HG03378 (cell line): ENCODE measurements at regions not wholly inside any gene's neighbourhood (a gene's known extent, or its start where the extent isn't known, plus 50 kb on each side); places are given as distances from the start of the nearest gene placed in this dataset.
"Not testable (repeated sequence)": the region's sequence is repeated elsewhere in the genome, so short reads cannot be mapped to it uniquely, and the experiment has no call there.

Experiments used
- ATAC-seq: cut with Tn5 transposase; IDR thresholded peaks from one replicate; pipeline ENCODE4 v1.9.1; 2021; ENCODE audit warnings: mild to moderate bottlenecking, moderate library complexity; ENCODE audit not compliant: unreplicated experiment

- ATAC-seq: no peak
Observed at GRCh38 chr9:38342532-38342931, 50.0 kb upstream of the ALDH1B1 start.

- no peak for ATAC-seq
Observed at GRCh38 chr9:38342096-38342495, 50.4 kb upstream of the ALDH1B1 start.

DNA sequence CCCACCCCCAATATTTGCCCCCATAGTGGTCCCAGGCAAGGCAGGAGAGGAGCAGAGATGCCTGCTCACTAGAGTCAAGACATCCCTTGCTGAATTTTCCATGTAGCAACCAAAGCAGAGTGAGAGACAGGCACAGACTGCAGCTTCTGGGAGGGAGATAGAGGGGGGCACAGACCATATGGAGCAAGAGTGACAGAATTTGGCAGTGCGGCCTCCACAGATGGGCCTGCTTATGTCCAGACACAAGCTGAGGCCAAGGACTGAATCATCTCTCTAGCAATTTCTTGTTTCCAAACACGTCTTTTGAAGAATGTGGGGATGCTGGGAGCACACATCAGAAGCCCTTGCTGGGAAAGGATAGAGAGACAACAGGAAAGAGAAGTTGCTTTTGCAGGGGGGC is 53.0 kb upstream of the ALDH1B1 start:
- no peak for ATAC-seq

DNA sequence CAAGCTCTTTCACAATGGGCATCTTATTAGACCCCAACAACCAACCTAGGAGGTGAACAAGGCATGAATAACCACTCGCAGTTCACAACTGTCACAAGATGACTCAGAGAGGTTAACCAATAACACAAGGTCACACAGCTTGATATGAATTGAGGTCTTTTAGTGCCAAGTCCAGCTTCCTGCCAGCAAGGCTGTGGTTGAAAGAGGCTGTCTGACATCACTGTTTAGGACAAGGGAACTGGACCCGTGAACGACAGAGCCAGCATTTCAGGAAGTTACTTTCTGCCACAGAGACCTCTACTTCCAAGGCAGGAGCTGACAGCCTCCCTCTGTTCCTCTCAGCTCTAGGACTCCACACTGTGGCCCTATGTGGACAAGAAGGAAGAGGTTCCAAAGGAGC is 53.4 kb upstream of the ALDH1B1 start:
- ATAC-seq: peak; percentile 75

- ATAC-seq: no peak
Observed at GRCh38 chr9:38338342-38339018, 54.0 kb upstream of the ALDH1B1 start.

DNA sequence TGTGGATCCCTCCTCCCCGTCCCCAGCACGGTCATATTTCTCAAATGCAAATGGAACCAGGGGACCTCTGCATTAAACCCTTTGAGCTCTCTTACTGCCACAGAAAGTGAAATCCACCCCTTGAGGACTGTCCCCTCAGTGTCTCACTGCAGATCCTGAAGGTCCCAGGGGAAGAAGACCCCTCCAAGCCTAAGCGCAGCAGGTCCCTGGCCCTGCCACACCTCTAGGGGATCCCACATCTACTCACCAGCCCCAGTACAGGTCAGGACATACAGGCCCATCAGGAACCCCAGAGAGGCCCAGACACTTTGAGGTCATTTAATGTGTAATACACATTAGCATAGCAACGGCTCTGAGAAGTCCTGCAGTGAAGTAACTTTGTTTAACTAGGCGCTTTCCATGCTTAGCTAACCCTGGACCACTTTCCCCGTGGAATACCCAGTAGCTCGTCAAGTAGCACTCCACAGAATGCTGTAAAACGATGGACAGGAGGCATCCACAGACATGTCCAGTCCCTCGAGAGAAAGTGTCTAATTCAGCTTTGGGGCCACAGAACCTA is 54.7 kb upstream of the ALDH1B1 start:
- ATAC-seq: no peak

DNA sequence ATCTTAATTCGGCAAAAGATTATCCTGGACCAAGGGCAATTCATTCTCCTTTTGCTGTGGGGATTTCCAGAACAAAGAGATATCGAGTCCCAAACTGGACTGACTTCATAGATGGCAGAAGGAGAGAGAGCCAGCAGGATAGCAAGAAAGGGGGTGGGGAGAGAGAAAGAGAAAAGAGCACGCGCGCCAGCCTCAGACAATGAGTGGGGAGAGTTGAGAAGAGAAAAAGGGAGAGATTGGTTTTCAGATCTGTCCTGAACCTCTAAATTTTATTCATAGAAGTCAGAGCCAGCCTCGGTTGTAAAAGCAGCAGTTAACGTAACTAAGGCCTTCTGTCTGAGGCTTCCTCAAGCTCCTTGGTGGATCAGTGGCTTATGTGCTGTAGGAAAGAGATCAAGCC is 55.3 kb upstream of the ALDH1B1 start:
- ATAC-seq: no peak

- ATAC-seq: no peak
Observed at GRCh38 chr9:38336341-38336740, 56.2 kb upstream of the ALDH1B1 start.

GRCh38 chr9:38335686-38336085 is 56.8 kb upstream of the ALDH1B1 start:
- no peak for ATAC-seq

DNA sequence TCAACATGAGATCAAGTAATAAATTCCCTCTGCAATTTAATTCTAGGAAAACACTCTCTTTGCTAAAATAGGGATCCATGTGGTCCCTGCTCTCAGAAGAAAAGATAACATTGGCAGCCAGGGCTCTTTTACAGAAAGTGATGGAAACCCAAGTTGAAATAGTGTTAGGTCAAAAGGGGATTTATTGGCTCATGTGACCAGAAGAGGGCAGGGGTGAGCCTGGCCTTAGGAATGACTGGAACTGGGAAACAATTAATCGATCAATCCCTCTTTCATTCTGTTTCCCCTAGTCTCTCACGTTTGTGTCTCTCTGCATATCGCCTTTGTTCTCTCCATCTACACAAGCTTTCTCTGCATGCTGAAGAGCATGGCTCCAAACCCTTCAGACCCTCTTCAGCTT is 58.3 kb upstream of the ALDH1B1 start:
- no peak for ATAC-seq

- no peak for ATAC-seq
Observed at GRCh38 chr9:38333047-38333446, 59.5 kb upstream of the ALDH1B1 start.

DNA sequence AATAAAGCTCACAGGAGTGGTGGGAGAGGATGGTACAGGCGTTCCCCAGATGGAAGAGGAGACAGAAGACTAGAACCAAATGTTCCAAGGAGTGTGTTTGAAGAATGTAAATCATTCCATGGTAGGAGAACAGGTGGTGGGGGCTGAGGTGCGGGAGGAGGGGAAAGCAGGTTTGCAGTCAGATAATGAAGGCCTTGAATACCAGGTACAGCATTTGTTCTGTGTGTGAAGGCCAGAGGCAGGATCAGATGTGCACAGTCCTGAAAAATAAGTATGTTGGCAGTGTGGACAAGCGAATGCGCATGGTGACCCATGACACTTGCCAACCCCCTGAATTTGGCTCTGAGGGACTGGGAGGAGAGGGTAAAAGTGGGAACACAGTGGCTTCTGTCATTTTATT is 59.9 kb upstream of the ALDH1B1 start:
- no peak for ATAC-seq

- no peak for ATAC-seq
Observed at GRCh38 chr9:38331141-38331540, 61.4 kb upstream of the ALDH1B1 start.

GRCh38 chr9:38329968-38330367 is 62.5 kb upstream of the ALDH1B1 start:
- no peak for ATAC-seq

DNA sequence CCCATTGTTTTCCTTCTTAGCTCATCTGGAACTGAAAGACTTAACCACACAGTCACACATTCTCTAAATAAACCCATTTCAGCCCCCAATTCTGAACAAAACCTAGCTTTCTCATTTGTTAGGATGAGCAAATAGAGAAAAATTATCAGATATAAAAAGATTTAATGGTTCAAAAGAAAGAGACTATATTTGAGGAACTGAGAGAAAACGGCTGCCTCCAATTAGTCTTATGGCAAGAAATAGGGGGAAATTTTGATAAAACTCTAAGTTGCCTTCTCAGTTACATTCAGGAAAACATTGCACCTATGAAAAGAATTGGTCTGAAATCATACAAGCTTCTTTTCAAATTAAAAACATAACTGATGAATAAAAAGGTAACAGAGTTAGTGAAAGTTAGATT is 63.7 kb upstream of the ALDH1B1 start:
- ATAC-seq: no peak

- ATAC-seq: no peak
Observed at GRCh38 chr9:38326122-38326521, 66.4 kb upstream of the ALDH1B1 start.

DNA sequence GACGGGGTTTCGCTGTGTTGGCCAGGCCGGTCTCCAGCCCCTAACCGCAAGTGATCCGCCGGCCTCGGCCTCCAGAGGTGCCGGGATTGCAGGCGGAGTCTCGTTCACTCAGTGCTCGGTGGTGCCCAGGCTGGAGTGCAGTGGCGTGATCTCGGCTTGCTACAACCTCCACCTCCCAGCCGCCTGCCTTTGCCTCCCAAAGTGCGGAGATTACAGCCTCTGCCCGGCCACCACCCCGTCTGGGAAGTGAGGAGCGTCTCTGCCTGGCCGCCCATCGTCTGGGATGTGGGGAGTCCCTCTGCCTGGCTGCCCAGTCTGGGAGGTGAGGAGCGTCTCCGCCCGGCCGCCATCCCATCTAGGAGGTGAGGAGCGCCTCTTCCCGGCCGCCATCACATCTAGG is 68.3 kb upstream of the ALDH1B1 start:
- not testable (repeated sequence) for ATAC-seq

GRCh38 chr9:38322937-38323336 is 69.6 kb upstream of the ALDH1B1 start:
- ATAC-seq: no peak

- ATAC-seq: no peak
Observed at GRCh38 chr9:38319496-38320173, 72.9 kb upstream of the ALDH1B1 start.

GRCh38 chr9:38318759-38319495 is 73.6 kb upstream of the ALDH1B1 start:
- ATAC-seq: peak; percentile 84

GRCh38 chr9:38316166-38316780 is 76.2 kb upstream of the ALDH1B1 start:
- ATAC-seq: no peak
